HepG2 (cell line): ENCODE measurements at regions not wholly inside any gene's neighbourhood (a gene's known extent, or its start where the extent isn't known, plus 50 kb on each side); places are given as distances from the start of the nearest gene placed in this dataset.

Experiments
- ATAC-seq: fragments of 200-7000 bp; cut with Tn5 transposase; 3 replicates; pipeline ENCODE4 v1.9.1; 2020; ENCODE audit warnings: mild to moderate bottlenecking, moderate library complexity
- BruUV-seq: library from RNA; stranded (reverse); fragments of 400-500 nt; replicated peaks from 2 replicates; lab custom pipeline; 2021; lab: Mats Ljungman, UMichigan
- CTCF ChIA-PET: fragments of 300-600 bp; formaldehyde crosslinking; extraction: SDS; loops from one replicate; lab custom pipeline; 2021; ENCODE audit warnings: low total read pairs, inconsistent platforms, low intra/inter-chr PET ratio; lab: Yijun Ruan, JAX
- POLR2A ChIA-PET: fragments of 350-600 bp; sonication (Branson Sonifier 250); formaldehyde crosslinking; loops from one replicate; lab custom pipeline; 2020; ENCODE audit warnings: antibody characterized with exemption, inconsistent platforms; lab: Yijun Ruan, JAX
- DNase-seq: peaks from one replicate; pipeline ENCODE4 v3.0.0-alpha.2; 2015; ENCODE audit warnings: low spot score
- FAIRE-seq: peaks from 3 replicates; lab custom pipeline; 2011; peaks lifted over from hg19 to GRCh38; lab: Jason Lieb, UNC
- H2AFZ ChIP-seq: one replicate; pipeline ENCODE4 v1.6.1; 2011; ENCODE audit warnings: low read length, inconsistent platforms
- H3K27ac ChIP-seq: fragments of 300-600 bp; 3 replicates; pipeline ENCODE4 v1.8.0; 2011; ENCODE audit warnings: mixed run types, mild to moderate bottlenecking, mixed read lengths, low read length, inconsistent platforms; ENCODE audit not compliant: insufficient read depth; ENCODE audit errors: extremely low read length
- H3K27me3 ChIP-seq, 2 experiments: fragments of 200-600 bp in 1 of 2; 2 replicates in 1 of 2; 3 replicates in 1 of 2; pipeline versions ENCODE4 v1.6.0 to v1.8.0; 2011; ENCODE audit warnings: low read length in 2 of 2, mild to moderate bottlenecking in 2 of 2, moderate library complexity in 2 of 2, inconsistent platforms in 1 of 2; ENCODE audit not compliant: insufficient read depth in 2 of 2, control insufficient read depth in 1 of 2
- H3K36me3 ChIP-seq, 2 experiments: fragments of 200-600 bp in 1 of 2; replicated peaks in 1 of 2; 2 replicates in 1 of 2; 3 replicates in 1 of 2; pipeline versions ENCODE4 v1.5.1 to v1.8.0; 2011; ENCODE audit warnings: low read length in 2 of 2, inconsistent platforms in 1 of 2; ENCODE audit not compliant: insufficient read depth in 2 of 2, control insufficient read depth in 1 of 2
- H3K4me1 ChIP-seq: 2 replicates; pipeline ENCODE4 v1.5.1; 2012; ENCODE audit warnings: low read length, inconsistent platforms; ENCODE audit not compliant: insufficient read depth
- H3K4me2 ChIP-seq: 2 replicates; pipeline ENCODE4 v1.6.0; 2011; ENCODE audit warnings: low read depth, low read length, inconsistent platforms
- H3K4me3 ChIP-seq, 3 experiments: fragments of 200-600 bp in 1 of 3; sonication (generic), shearing (Covaris generic) in 1 of 3; replicated peaks in 1 of 3; 2 replicates each; pipeline ENCODE4 v1.5.1; 2011 to 2016; ENCODE audit warnings: low read length in 3 of 3, inconsistent platforms in 2 of 3, low read depth in 2 of 3, mild to moderate bottlenecking in 2 of 3, control low read depth in 1 of 3, mixed read lengths in 1 of 3; ENCODE audit not compliant: insufficient read depth in 1 of 3
- H3K79me2 ChIP-seq: one replicate; pipeline ENCODE4 v1.6.1; 2011; ENCODE audit warnings: low read length, inconsistent platforms; ENCODE audit not compliant: insufficient read depth
- H3K9ac ChIP-seq: 2 replicates; pipeline ENCODE4 v1.6.0; 2011; ENCODE audit warnings: mild to moderate bottlenecking, low read depth, low read length, inconsistent platforms; ENCODE audit not compliant: insufficient read depth
- H3K9me3 ChIP-seq: 2 replicates; pipeline ENCODE4 v1.5.1; 2012; ENCODE audit warnings: mild to moderate bottlenecking, low read length
- H4K20me1 ChIP-seq: 2 replicates; pipeline ENCODE4 v1.6.0; 2011; ENCODE audit warnings: inconsistent platforms, mild to moderate bottlenecking, low read length, moderate library complexity; ENCODE audit not compliant: insufficient read depth
- AGO2 ChIP-seq: fragments of 200-400 bp; formaldehyde crosslinking; optimal IDR thresholded peaks from 2 replicates; pipeline ENCODE3; 2017; ENCODE audit warnings: mild to moderate bottlenecking, low read depth, low read length, moderate library complexity
- GMEB2 ChIP-seq: IDR thresholded peaks from 2 replicates; pipeline ENCODE4 v1.6.1; 2016; ENCODE audit warnings: missing biosample characterization, missing genetic modification reagents, low read depth
- KLF12 ChIP-seq: sonication (generic); formaldehyde crosslinking; IDR thresholded peaks from 2 replicates; pipeline ENCODE4 v1.4.0; 2020; ENCODE audit warnings: missing genetic modification reagents, borderline replicate concordance
- PREB ChIP-seq: sonication (generic); formaldehyde crosslinking; IDR thresholded peaks from 2 replicates; pipeline ENCODE4 v1.4.0; 2020; ENCODE audit warnings: missing genetic modification reagents
- RERE ChIP-seq: IDR thresholded peaks from 2 replicates; pipeline ENCODE4 v1.6.1; 2016; ENCODE audit warnings: low read depth, missing genetic modification reagents, missing compliant biosample characterization
- TCF7L2 ChIP-seq: IDR thresholded peaks from 2 replicates; pipeline ENCODE4 v1.6.1; 2011; ENCODE audit warnings: mild to moderate bottlenecking, low read depth, low read length, moderate library complexity
- THAP7 ChIP-seq: sonication (generic); formaldehyde crosslinking; IDR thresholded peaks from 2 replicates; pipeline ENCODE4 v1.8.1; 2023; ENCODE audit warnings: mild to moderate bottlenecking, missing genetic modification reagents
- UBTF ChIP-seq: sonication (generic); formaldehyde crosslinking; IDR thresholded peaks from 2 replicates; pipeline ENCODE4 v1.4.0; 2020; ENCODE audit warnings: mild to moderate bottlenecking, missing genetic modification reagents
- ZNF333 ChIP-seq: sonication (generic); formaldehyde crosslinking; IDR thresholded peaks from 2 replicates; pipeline ENCODE4 v1.4.0; 2020; ENCODE audit warnings: mild to moderate bottlenecking, missing genetic modification reagents, borderline replicate concordance
- ZNF562 ChIP-seq: sonication (generic); formaldehyde crosslinking; IDR thresholded peaks from 2 replicates; pipeline ENCODE4 v1.8.0; 2022; ENCODE audit warnings: missing genetic modification reagents, borderline replicate concordance
- ZNF607 ChIP-seq: sonication (generic); formaldehyde crosslinking; IDR thresholded peaks from 2 replicates; pipeline ENCODE4 v1.5.1; 2020; ENCODE audit warnings: missing genetic modification reagents, mild to moderate bottlenecking, borderline replicate concordance
- ZNF670 ChIP-seq: sonication (generic); formaldehyde crosslinking; IDR thresholded peaks from 2 replicates; pipeline ENCODE4 v1.8.0; 2022; ENCODE audit warnings: mild to moderate bottlenecking, missing genetic modification reagents, borderline replicate concordance
- ZNF747 ChIP-seq: sonication (generic); formaldehyde crosslinking; IDR thresholded peaks from 2 replicates; pipeline ENCODE4 v1.8.1; 2023; ENCODE audit warnings: missing genetic modification reagents, mild to moderate bottlenecking, borderline replicate concordance
- ZNF781 ChIP-seq: sonication (generic); formaldehyde crosslinking; IDR thresholded peaks from 2 replicates; pipeline ENCODE4 v1.5.1; 2020; ENCODE audit warnings: borderline replicate concordance, mild to moderate bottlenecking, missing genetic modification reagents; ENCODE audit errors: not compliant biosample characterization
- WGBS: methylation state at CpG from one replicate; pipeline ENCODE4 v1.1.6; 2017; ENCODE audit warnings: low lambda C conversion rate; 5-methylcytosine and 5-hydroxymethylcytosine counted together
- in situ Hi-C: cut with HindIII; loops from 2 replicates; pipeline ENCODE4 v1.10.0; 2017; ENCODE audit warnings: low pct_unique_long_range_greater_than_20kb; ENCODE audit not compliant: extremely low pct_ligation_motif_present
- intact Hi-C: fragments of 100-400 bp; cut with micrococcal nuclease; formaldehyde crosslinking; loops from one replicate; pipeline ENCODE4 v1.10.0; 2022; ENCODE audit not compliant: unreplicated experiment

- Histone ChIP-seq H3K9ac (no peak overlapping the region), H3K4me2 (no peak overlapping the region), H3K36me3 (no peaks in the 10 kb centered on the region), H3K9me3 (no peaks in the 10 kb centered on the region), H3K79me2 (no peaks in the 10 kb centered on the region), H3K27me3 (no peaks in the 10 kb centered on the region), H3K4me1 (no peaks in the 10 kb centered on the region), H2AFZ (no peak overlapping the region), H3K4me3 (no peak overlapping the region), H3K27ac (no peak overlapping the region), H4K20me1 (no peaks in the 10 kb centered on the region)
- 2% methylated on average over 3 of the region's 3 CpGs for WGBS
- in situ Hi-C loops: no loop called here
- intact Hi-C loops: no loop called here
- BruUV-seq: no TSS peak
- POLR2A ChIA-PET: no interaction called here
- no peak for FAIRE-seq
- no peak for ATAC-seq
- CTCF ChIA-PET: no interaction called here
- no peak for DNase-seq
- TF ChIP-seq ZNF333 (CRISPR knock-in tag): no peak
- no peak for TF ChIP-seq THAP7 (CRISPR knock-in tag)
- TF ChIP-seq KLF12: no peak
- no peak for TF ChIP-seq GMEB2 (CRISPR knock-in tag)
- TF ChIP-seq ZNF747 (CRISPR knock-in tag): no peak
- TF ChIP-seq ZNF781: no peak
- no peak for TF ChIP-seq ZNF562 (CRISPR knock-in tag)
- TF ChIP-seq RERE (CRISPR knock-in tag): no peak
- TF ChIP-seq TCF7L2: no peak
- TF ChIP-seq PREB: no peak
- TF ChIP-seq ZNF670 (CRISPR knock-in tag): no peak
- no peak for TF ChIP-seq AGO2
- no peak for TF ChIP-seq UBTF (CRISPR knock-in tag)
- no peak for TF ChIP-seq ZNF607 (CRISPR knock-in tag)
These were observed 643.2 kb downstream of the KCNT2 start for GRCh38 chr1:195965036-195965435.
